Breast epithelium (tissue), 4 donors: ENCODE measurements at regions not wholly inside any gene's neighbourhood (a gene's known extent, or its start where the extent isn't known, plus 50 kb on each side); places are given as distances from the start of the nearest gene placed in this dataset.

ENCODE experiments used
- DNase-seq, 2 donors: peaks; one replicate each; pipeline ENCODE4 v3.0.0-alpha.2; 2019; ENCODE audit warnings: low spot score in 2 of 2
- H3K27ac ChIP-seq, 2 donors: fragments of 200-600 bp; sonication (generic) in 1 of 2; one replicate each; pipeline ENCODE4 v1.5.1; 2016 to 2019; ENCODE audit warnings: mild to moderate bottlenecking in 1 of 2
- H3K27me3 ChIP-seq, 2 donors: fragments of 200-600 bp; sonication (generic) in 1 of 2; one replicate each; pipeline versions ENCODE4 v1.5.1 to v1.6.0; 2017 to 2019; ENCODE audit warnings: control low read depth in 1 of 2, mild to moderate bottlenecking in 1 of 2
- H3K36me3 ChIP-seq: fragments of 200-600 bp; one replicate; pipeline ENCODE4 v1.5.1; 2019
- H3K4me1 ChIP-seq, 2 donors: fragments of 200-600 bp; sonication (generic); one replicate each; pipeline ENCODE4 v1.5.1; 2016 to 2019; ENCODE audit warnings: control low read depth in 1 of 2
- H3K4me3 ChIP-seq, 3 donors: fragments of 200-600 bp; sonication (generic); 1 replicate in 2 of 3; 2 replicates in 1 of 3; pipeline ENCODE4 v1.5.1; 2016 to 2019; ENCODE audit warnings: mild to moderate bottlenecking in 3 of 3, moderate library complexity in 2 of 3
- H3K9me3 ChIP-seq, 2 donors: fragments of 200-600 bp; sonication (generic) in 1 of 2; one replicate each; pipeline ENCODE4 v1.5.1; 2016 to 2019; ENCODE audit warnings: control low read depth in 1 of 2
- POLR2A ChIP-seq: fragments of 450-650 bp; IDR thresholded peaks from one replicate; pipeline ENCODE4 v1.6.1; 2016; ENCODE audit warnings: antibody characterized with exemption, mild to moderate bottlenecking, moderate library complexity
- POLR2AphosphoS5 ChIP-seq, 3 donors: sonication (generic); formaldehyde crosslinking; IDR thresholded peaks; one replicate each; pipeline ENCODE4 v1.6.1; 2017; ENCODE audit warnings: antibody characterized with exemption in 3 of 3
- intact Hi-C: fragments of 100-400 bp; cut with DNase I; formaldehyde crosslinking; loops from one replicate; pipeline ENCODE4 v1.15.1; 2023; ENCODE audit warnings: low total_unique reads
- TF ChIP-seq, protein P1 (sequence below), 3 donors: fragments of 450-650 bp; IDR thresholded peaks; one replicate each; pipeline ENCODE4 v1.5.1; 2016 to 2017; ENCODE audit warnings: antibody characterized with exemption in 3 of 3, mild to moderate bottlenecking in 3 of 3, moderate library complexity in 3 of 3

DNA sequence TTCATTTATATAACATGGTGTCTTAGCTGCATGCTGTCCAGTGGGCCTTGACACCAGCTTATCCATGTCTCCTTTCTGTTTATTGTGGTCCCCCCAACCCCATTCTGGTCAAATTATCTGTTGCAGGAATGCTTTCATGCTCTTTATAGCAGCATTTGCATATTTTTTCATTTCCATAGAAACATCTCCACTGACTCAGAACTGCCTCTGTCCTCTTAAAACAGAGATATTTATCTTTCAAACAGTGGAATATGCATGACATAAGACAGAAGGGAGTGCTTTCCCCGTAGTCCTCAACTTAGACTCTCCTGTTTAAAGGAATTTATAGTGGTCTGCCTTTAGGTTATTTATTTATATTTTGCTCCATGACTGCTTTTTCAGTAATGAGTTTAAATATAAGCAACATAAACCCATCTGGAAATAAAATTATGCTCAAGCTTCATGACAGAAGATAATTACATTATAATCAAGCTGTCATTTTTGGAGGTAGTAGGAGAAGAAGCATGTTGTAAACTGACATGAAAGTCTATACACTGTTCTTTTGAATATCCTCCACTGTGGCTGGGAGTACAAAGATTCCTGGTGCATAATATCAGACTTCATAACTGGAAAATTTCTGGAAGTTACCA is 179.5 kb upstream of the CD96 start:
- H3K9me3 ChIP-seq, result no peaks in the 10 kb centered on the region
- intact Hi-C loops, result no loop called here
- DNase-seq, result no peak
- no peak overlapping the region for H3K4me3 ChIP-seq
- no peaks in the 10 kb centered on the region for H3K4me1 ChIP-seq
- H3K36me3 ChIP-seq, result no peaks in the 10 kb centered on the region
- H3K27me3 ChIP-seq, result no peaks in the 10 kb centered on the region
- TF ChIP-seq, protein P1, sequence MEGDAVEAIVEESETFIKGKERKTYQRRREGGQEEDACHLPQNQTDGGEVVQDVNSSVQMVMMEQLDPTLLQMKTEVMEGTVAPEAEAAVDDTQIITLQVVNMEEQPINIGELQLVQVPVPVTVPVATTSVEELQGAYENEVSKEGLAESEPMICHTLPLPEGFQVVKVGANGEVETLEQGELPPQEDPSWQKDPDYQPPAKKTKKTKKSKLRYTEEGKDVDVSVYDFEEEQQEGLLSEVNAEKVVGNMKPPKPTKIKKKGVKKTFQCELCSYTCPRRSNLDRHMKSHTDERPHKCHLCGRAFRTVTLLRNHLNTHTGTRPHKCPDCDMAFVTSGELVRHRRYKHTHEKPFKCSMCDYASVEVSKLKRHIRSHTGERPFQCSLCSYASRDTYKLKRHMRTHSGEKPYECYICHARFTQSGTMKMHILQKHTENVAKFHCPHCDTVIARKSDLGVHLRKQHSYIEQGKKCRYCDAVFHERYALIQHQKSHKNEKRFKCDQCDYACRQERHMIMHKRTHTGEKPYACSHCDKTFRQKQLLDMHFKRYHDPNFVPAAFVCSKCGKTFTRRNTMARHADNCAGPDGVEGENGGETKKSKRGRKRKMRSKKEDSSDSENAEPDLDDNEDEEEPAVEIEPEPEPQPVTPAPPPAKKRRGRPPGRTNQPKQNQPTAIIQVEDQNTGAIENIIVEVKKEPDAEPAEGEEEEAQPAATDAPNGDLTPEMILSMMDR (IDR thresholded peaks at IDR 0.05), result no peak
- TF ChIP-seq POLR2AphosphoS5 (IDR thresholded peaks at IDR 0.05) (no peak), POLR2A (no peak)
- H3K27ac ChIP-seq, result no peak overlapping the region

DNA sequence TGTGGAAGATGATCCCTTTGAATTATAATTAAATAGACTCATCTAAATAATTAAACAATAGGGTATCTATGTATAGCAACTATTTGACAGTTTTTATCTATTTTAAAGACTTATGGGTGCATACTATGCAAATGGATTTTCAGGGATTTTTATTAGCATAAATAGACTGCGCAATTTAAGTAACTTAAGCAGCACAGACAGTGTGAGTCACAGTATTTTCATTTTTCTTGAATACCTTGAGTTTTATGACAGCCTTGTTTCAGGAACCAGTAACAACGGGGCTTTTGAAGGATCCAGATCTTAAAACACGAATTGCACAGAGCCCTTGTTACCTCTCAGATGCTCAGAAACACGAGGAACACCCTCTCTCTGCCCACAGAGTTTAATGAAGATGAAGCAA is 175.5 kb upstream of the CD96 start:
- intact Hi-C loops, result no loop called here
- peaks cover 0 to 5% of the 10 kb centered on the region in 2 donors for H3K9me3 ChIP-seq
- H3K4me1 ChIP-seq, result no peaks in the 10 kb centered on the region
- H3K36me3 ChIP-seq, result no peaks in the 10 kb centered on the region
- DNase-seq, result no peak
- H3K4me3 ChIP-seq, result no peak overlapping the region
- H3K27me3 ChIP-seq, result no peaks in the 10 kb centered on the region
- TF ChIP-seq, protein P1 (IDR thresholded peaks at IDR 0.05), result no peak
- TF ChIP-seq POLR2A (no peak), POLR2AphosphoS5 (IDR thresholded peaks at IDR 0.05) (no peak)
- H3K27ac ChIP-seq, result no peak overlapping the region

DNA sequence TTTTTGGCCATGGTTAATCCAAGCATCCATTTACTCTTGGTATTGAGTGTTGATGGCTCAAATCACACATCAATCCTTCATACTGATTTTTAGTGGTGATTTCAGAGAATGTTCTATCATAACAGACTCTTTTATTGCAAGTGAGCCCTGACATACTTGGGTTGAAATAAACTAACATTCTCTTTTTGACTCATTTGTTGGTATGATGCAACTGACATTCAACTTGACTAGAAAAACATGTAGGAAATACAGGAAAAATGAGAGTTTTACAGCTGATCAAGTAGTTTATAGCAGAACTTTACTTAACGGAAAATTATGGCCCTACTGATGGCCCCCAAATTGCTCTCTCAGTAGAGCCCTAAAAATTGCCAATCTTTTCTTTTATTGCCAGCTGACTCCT is 173.9 kb upstream of the CD96 start:
- no peak for DNase-seq
- H3K27me3 ChIP-seq, result no peaks in the 10 kb centered on the region
- H3K9me3 ChIP-seq, result peaks cover 5 to 20% of the 10 kb centered on the region in 2 donors
- no peaks in the 10 kb centered on the region for H3K4me1 ChIP-seq
- intact Hi-C loops, result no loop called here
- H3K4me3 ChIP-seq, result no peak overlapping the region
- no peaks in the 10 kb centered on the region for H3K36me3 ChIP-seq
- TF ChIP-seq POLR2A, result no peak
- TF ChIP-seq, protein P1 (IDR thresholded peaks at IDR 0.05), result no peak
- no peak for TF ChIP-seq POLR2AphosphoS5 (IDR thresholded peaks at IDR 0.05)
- no peak overlapping the region for H3K27ac ChIP-seq

DNA sequence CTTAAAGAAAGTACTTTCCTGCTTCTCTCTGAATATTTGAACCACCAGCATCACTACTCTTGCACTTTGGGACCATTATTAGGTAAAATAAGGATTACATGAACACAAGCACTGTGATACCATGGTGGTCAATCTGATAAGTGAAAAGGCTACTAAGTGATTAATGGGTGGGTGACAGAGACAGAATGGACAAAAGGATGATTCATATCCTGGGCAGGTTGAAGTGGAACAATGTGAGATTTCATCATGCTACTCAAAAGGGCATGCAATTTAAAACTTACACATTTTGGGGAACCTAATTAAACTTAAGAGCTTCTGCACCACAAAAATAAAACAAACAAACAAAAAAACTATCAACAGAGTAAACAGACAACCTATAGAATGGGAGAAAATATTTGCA is 172.0 kb upstream of the CD96 start:
- H3K27me3 ChIP-seq, result no peaks in the 10 kb centered on the region
- no peaks in the 10 kb centered on the region for H3K4me1 ChIP-seq
- TF ChIP-seq POLR2AphosphoS5 (IDR thresholded peaks at IDR 0.05) (no peak), POLR2A (no peak)
- TF ChIP-seq, protein P1 (IDR thresholded peaks at IDR 0.05), result no peak
- no peak for DNase-seq
- H3K36me3 ChIP-seq, result no peaks in the 10 kb centered on the region
- H3K9me3 ChIP-seq, result peaks cover 10 to 31% of the 10 kb centered on the region in 2 donors
- H3K4me3 ChIP-seq, result no peak overlapping the region
- no peak overlapping the region for H3K27ac ChIP-seq
- intact Hi-C loops, result no loop called here

DNA sequence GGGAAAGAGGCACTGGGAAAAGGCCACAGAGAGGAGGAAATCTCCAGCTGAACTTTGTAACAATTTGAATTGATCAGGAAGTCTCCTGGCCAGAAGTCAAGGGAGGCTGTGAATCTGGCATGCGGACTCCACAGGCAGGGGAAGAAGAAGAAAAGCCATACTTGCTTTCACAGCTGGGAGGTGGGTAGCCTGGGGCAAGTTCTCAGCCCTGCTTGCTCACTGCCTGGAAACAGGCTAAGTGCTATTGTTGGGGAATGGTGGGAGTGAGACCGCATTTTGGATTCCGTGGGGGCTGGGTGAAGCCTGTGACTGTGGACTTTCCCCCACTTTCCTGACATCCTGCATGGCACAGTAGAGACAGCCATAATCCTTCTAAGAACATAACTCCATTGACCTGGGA is 168.8 kb upstream of the CD96 start:
- H3K27me3 ChIP-seq, result no peaks in the 10 kb centered on the region
- TF ChIP-seq, protein P1 (IDR thresholded peaks at IDR 0.05), result no peak
- TF ChIP-seq POLR2A (no peak), POLR2AphosphoS5 (IDR thresholded peaks at IDR 0.05) (no peak)
- H3K27ac ChIP-seq, result no peak overlapping the region
- no peaks in the 10 kb centered on the region for H3K4me1 ChIP-seq
- no peak for DNase-seq
- H3K9me3 ChIP-seq, result peaks cover 10 to 44% of the 10 kb centered on the region in 2 donors
- intact Hi-C loops, result no loop called here
- no peaks in the 10 kb centered on the region for H3K36me3 ChIP-seq
- H3K4me3 ChIP-seq, result no peak overlapping the region
